Glutamatergic neuron (in vitro differentiated cells): ENCODE measurements at regions not wholly inside any gene's neighbourhood (a gene's known extent, or its start where the extent isn't known, plus 50 kb on each side); places are given as distances from the start of the nearest gene placed in this dataset.

ENCODE experiments used
- DNase-seq: peaks from one replicate; pipeline ENCODE4 v3.0.0; 2022
- H3K27ac Mint-ChIP-seq: one replicate; pipeline ENCODE4 v1.8.0; 2020; ENCODE audit warnings: mild to moderate bottlenecking, mixed read lengths, inconsistent platforms; ENCODE audit not compliant: unreplicated experiment
- H3K27me3 Mint-ChIP-seq: one replicate; pipeline ENCODE4 v1.8.0; 2020; ENCODE audit warnings: mild to moderate bottlenecking, moderate library complexity, mixed read lengths, inconsistent platforms; ENCODE audit not compliant: unreplicated experiment
- H3K36me3 Mint-ChIP-seq: one replicate; pipeline ENCODE4 v1.8.0; 2020; ENCODE audit warnings: mild to moderate bottlenecking, mixed read lengths, inconsistent platforms; ENCODE audit not compliant: unreplicated experiment
- H3K4me1 Mint-ChIP-seq: one replicate; pipeline ENCODE4 v1.8.0; 2020; ENCODE audit warnings: mild to moderate bottlenecking, low read depth, mixed read lengths, inconsistent platforms; ENCODE audit not compliant: unreplicated experiment
- H3K4me3 Mint-ChIP-seq: one replicate; pipeline ENCODE4 v1.8.0; 2020; ENCODE audit warnings: mild to moderate bottlenecking, mixed read lengths, inconsistent platforms; ENCODE audit not compliant: unreplicated experiment
- H3K9me3 Mint-ChIP-seq: one replicate; pipeline ENCODE4 v1.8.0; 2020; ENCODE audit warnings: mild to moderate bottlenecking, moderate library complexity, mixed read lengths, inconsistent platforms; ENCODE audit not compliant: unreplicated experiment
- TF ChIP-seq, protein P1 (sequence below): fragments of 200-600 bp; sonication (generic); IDR thresholded peaks from one replicate; pipeline ENCODE4 v1.5.0; 2021; ENCODE audit not compliant: partially characterized antibody, unreplicated experiment

DNA sequence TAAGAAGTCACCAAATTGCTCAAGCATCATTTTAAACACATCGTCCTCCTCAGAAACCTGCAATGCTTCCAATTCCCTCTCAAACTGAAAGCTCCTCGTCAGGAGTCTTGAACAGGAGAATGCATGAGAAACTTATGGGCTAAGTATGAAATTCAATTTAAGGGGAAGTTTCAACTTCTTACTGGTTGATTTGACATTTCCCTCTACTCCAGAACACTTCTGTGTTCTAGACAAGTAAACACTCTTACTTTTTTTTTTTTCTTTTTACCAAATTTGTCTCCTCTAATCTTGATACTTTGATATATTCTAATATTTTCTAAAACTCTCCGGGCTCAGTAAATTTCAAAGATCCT lies 181.7 kb downstream of the RSL24D1 start:
- H3K4me1 Mint-ChIP-seq = no peaks in the 10 kb centered on the region
- no peak overlapping the region for H3K4me3 Mint-ChIP-seq
- no peak for DNase-seq
- TF ChIP-seq, protein P1, sequence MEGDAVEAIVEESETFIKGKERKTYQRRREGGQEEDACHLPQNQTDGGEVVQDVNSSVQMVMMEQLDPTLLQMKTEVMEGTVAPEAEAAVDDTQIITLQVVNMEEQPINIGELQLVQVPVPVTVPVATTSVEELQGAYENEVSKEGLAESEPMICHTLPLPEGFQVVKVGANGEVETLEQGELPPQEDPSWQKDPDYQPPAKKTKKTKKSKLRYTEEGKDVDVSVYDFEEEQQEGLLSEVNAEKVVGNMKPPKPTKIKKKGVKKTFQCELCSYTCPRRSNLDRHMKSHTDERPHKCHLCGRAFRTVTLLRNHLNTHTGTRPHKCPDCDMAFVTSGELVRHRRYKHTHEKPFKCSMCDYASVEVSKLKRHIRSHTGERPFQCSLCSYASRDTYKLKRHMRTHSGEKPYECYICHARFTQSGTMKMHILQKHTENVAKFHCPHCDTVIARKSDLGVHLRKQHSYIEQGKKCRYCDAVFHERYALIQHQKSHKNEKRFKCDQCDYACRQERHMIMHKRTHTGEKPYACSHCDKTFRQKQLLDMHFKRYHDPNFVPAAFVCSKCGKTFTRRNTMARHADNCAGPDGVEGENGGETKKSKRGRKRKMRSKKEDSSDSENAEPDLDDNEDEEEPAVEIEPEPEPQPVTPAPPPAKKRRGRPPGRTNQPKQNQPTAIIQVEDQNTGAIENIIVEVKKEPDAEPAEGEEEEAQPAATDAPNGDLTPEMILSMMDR = no peak
- H3K27me3 Mint-ChIP-seq = no peaks in the 10 kb centered on the region
- no peak overlapping the region for H3K27ac Mint-ChIP-seq
- H3K9me3 Mint-ChIP-seq = peaks cover 2% of the 10 kb centered on the region
- H3K36me3 Mint-ChIP-seq = no peaks in the 10 kb centered on the region

DNA sequence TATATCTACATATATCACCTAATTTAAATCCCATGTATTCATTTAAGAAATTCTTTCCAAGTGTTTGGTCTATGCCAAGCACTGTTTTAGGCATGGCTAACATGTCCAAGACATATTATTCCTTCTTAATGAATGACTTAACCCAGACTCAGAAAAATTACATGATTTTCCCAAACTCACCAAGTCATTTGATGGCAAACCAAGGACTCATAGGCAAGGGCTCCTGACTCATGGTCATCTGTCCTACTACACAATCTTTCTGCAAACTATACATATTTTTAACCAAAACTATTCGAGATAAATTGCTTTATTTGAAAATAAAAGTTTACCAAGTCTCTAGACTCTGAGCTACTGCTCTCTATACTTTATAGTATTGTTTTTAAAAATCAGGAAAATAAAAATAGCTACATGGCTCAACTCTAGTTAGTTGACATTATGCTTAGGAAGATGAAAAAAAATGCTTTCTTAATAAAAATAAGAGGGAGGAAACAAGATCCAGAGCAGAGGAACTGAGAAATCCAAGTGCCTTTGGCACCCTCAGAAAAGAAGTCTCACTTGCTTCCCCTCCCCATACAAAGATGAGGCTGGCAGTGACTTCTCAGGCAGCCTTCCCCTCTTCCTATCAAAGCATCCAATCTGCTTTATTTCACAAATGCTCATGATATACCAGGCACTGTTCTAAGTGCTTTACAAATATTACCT lies 182.2 kb downstream of the RSL24D1 start:
- no peak overlapping the region for H3K4me3 Mint-ChIP-seq
- no peak overlapping the region for H3K27ac Mint-ChIP-seq
- H3K36me3 Mint-ChIP-seq = no peaks in the 10 kb centered on the region

DNA sequence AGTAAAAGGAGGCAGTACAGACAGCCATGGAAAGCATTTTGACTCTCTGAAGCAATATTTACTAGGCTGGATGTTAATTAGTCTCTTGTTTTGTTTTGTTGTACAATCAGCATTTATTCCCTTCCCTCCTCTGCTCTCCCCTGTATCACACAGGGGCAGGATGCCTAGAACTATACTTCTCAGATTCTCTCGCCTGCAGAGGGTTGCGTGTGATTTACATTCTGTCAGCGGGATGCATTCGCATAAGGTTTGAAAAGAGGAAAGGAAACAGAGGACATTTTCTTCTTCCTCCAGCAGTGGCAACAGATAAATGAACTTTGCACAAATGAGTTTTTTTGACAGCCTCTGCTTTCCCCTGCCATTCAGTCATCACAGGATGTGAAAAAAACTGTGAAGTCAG lies 188.3 kb downstream of the RSL24D1 start:
- DNase-seq = no peak
- Mint-ChIP-seq H3K4me3 (no peak overlapping the region), H3K9me3 (no peaks in the 10 kb centered on the region), H3K27me3 (no peaks in the 10 kb centered on the region), H3K36me3 (no peaks in the 10 kb centered on the region), H3K27ac (no peak overlapping the region), H3K4me1 (no peaks in the 10 kb centered on the region)
- TF ChIP-seq, protein P1 = no peak

More for the DNA sequence above, 182.2 kb downstream of the RSL24D1 start:
- TF ChIP-seq, protein P1 = no peak
- Mint-ChIP-seq H3K4me1 (no peaks in the 10 kb centered on the region), H3K27me3 (no peaks in the 10 kb centered on the region), H3K9me3 (peaks cover 2% of the 10 kb centered on the region)
- DNase-seq = no peak

DNA sequence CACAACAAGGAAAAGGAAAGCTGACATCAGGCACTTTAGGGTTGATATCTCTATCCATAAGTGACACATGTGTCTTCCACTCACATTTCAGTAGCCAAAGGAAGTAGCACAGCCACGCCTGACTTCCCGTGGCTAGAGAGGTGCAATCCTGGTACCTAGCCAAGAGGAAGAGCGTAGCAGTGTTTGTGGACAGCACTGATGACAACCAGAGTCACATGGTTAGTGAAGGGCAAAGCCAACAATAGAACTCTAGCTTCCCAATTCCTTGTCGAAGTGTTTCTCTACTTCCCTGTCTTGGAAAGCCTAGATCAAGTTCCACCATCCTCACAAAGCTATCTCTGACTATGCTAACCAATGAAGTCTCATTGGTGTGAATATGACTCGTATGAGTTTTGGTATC lies 189.2 kb downstream of the RSL24D1 start:
- TF ChIP-seq, protein P1 = no peak
- H3K36me3 Mint-ChIP-seq = no peaks in the 10 kb centered on the region
- no peaks in the 10 kb centered on the region for H3K9me3 Mint-ChIP-seq
- H3K4me1 Mint-ChIP-seq = no peaks in the 10 kb centered on the region
- no peak overlapping the region for H3K4me3 Mint-ChIP-seq
- no peak overlapping the region for H3K27ac Mint-ChIP-seq
- DNase-seq = no peak
- no peaks in the 10 kb centered on the region for H3K27me3 Mint-ChIP-seq

DNA sequence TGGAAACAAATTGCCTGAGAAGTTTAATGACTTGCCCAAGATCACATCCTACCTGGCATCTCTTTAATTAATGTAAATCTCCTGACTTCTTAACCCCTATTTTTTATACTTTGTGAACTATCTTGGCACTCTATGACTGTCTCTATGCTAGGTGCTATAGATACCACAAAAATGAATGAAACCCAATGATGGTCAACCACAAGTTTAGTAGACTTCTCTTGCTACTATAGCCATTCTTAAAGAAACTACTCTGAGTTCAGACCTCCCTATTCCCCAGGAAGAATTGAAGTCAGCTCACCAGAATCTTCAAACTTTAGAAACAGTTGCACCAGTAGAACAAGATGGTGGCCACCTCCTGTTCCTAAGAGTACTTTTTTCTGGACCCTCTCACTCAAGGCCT lies 191.1 kb downstream of the RSL24D1 start:
- Mint-ChIP-seq H3K27ac (no peak overlapping the region), H3K36me3 (no peaks in the 10 kb centered on the region), H3K4me1 (no peaks in the 10 kb centered on the region), H3K4me3 (no peak overlapping the region), H3K9me3 (no peaks in the 10 kb centered on the region), H3K27me3 (no peaks in the 10 kb centered on the region)
- DNase-seq = no peak
- TF ChIP-seq, protein P1 = no peak
